Gastrocnemius medialis (tissue), 4 donors: ENCODE measurements at regions not wholly inside any gene's neighbourhood (a gene's known extent, or its start where the extent isn't known, plus 50 kb on each side); places are given as distances from the start of the nearest gene placed in this dataset.

Experiments used
- ATAC-seq, 2 donors: fragments of 150-250 bp; one replicate each; pipeline ENCODE4 v1.9.1; 2016
- DNase-seq, 2 donors: peaks; one replicate each; pipeline ENCODE4 v3.0.0-alpha.2; 2019
- H3K27ac ChIP-seq, 4 donors: fragments of 200-600 bp; sonication (generic); 1 replicate in 1 of 4; 2 replicates in 3 of 4; pipeline ENCODE4 v1.5.1; 2016 to 2018; ENCODE audit warnings: mild to moderate bottlenecking in 2 of 4, moderate library complexity in 1 of 4
- H3K27me3 ChIP-seq, 3 donors: fragments of 200-600 bp; sonication (generic) in 2 of 3; 1 replicate in 1 of 3; 2 replicates in 2 of 3; pipeline versions ENCODE4 v1.5.1 to v1.6.0; 2016 to 2019; ENCODE audit warnings: mild to moderate bottlenecking in 1 of 3, moderate library complexity in 1 of 3
- H3K36me3 ChIP-seq, 2 donors: fragments of 200-600 bp; sonication (generic) in 1 of 2; one replicate each; pipeline ENCODE4 v1.5.1; 2017 to 2018
- H3K4me1 ChIP-seq, 2 donors: fragments of 200-600 bp; sonication (generic) in 1 of 2; one replicate each; pipeline ENCODE4 v1.5.1; 2016 to 2017; ENCODE audit warnings: mild to moderate bottlenecking in 2 of 2
- H3K4me3 ChIP-seq, 4 donors: fragments of 200-600 bp; sonication (generic) in 3 of 4; 1 replicate in 1 of 4; 2 replicates in 3 of 4; pipeline ENCODE4 v1.5.1; 2016 to 2019; ENCODE audit warnings: mild to moderate bottlenecking in 2 of 4
- H3K9me3 ChIP-seq, 3 donors: fragments of 200-600 bp; sonication (generic) in 2 of 3; 1 replicate in 1 of 3; 2 replicates in 2 of 3; pipeline ENCODE4 v1.5.1; 2016 to 2019
- POLR2A ChIP-seq, 2 donors: fragments of 450-650 bp; IDR thresholded peaks; one replicate each; pipeline ENCODE4 v1.6.1; 2017; ENCODE audit warnings: antibody characterized with exemption in 2 of 2, mild to moderate bottlenecking in 2 of 2, moderate library complexity in 2 of 2
- in situ Hi-C, 4 donors: fragments of 200-750 bp; cut with MboI; loops; one replicate each; pipeline versions ENCODE4 v1.15.0 to v1.8.0; 2017; ENCODE audit warnings: low sequenced_read_pairs in 4 of 4
- intact Hi-C: fragments of 100-400 bp; cut with DNase I; formaldehyde crosslinking; loops from one replicate; pipeline ENCODE4 v1.15.1; 2023; ENCODE audit warnings: low total_unique reads
- TF ChIP-seq, protein P1 (sequence below), 5 experiments: fragments of 450-650 bp in 3 of 5; fragments of 200-600 bp in 2 of 5; sonication (generic) in 2 of 5; IDR thresholded peaks in 4 of 5; conservative IDR thresholded peaks in 1 of 5; 1 replicate in 4 of 5; 2 replicates in 1 of 5; pipeline ENCODE4 v1.5.1; 2016 to 2019; ENCODE audit warnings: antibody characterized with exemption in 5 of 5, mild to moderate bottlenecking in 3 of 5, moderate library complexity in 3 of 5

DNA sequence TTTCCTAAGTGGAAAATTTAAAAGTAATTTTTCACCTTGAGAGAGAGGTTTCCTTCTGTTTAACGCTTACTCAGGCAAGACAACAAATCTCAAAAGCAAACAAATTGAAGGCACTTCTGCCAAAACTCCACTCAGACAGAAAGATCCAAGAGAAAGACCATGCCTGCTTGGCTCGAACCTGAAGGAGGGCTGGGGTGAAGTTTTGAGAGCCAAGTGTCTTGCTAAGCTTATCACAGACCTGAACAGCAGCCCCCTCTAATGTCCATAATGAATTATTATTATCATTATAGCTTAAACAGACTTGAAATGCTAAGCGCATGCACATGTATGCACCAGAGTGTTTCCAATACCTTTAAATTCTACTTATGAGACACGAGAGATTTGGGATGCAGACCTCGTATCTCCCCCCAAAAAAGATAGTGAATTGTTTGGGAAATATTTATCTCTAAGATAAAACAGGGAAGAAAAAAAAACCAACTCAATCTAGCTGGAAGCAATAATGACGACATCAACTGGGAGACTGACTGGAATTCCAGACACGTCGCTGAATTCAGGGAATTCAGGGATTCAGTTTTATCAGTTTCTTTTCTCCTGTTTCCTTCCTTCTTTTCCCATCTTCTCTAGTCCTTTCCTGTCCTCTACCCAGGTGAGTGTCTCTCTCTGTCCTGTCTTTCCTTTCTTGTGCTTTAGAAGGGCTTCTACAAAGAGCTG, 473.2 kb downstream of the RBFOX1 start:
- in situ Hi-C loops (no loop called here), intact Hi-C loops (no loop called here)
- DNase-seq: no peak
- Histone ChIP-seq H3K27ac (no peak overlapping the region), H3K27me3 (no peaks in the 10 kb centered on the region), H3K9me3 (no peaks in the 10 kb centered on the region), H3K4me3 (no peak overlapping the region), H3K36me3 (no peaks in the 10 kb centered on the region), H3K4me1 (no peaks in the 10 kb centered on the region)
- TF ChIP-seq, protein P1, sequence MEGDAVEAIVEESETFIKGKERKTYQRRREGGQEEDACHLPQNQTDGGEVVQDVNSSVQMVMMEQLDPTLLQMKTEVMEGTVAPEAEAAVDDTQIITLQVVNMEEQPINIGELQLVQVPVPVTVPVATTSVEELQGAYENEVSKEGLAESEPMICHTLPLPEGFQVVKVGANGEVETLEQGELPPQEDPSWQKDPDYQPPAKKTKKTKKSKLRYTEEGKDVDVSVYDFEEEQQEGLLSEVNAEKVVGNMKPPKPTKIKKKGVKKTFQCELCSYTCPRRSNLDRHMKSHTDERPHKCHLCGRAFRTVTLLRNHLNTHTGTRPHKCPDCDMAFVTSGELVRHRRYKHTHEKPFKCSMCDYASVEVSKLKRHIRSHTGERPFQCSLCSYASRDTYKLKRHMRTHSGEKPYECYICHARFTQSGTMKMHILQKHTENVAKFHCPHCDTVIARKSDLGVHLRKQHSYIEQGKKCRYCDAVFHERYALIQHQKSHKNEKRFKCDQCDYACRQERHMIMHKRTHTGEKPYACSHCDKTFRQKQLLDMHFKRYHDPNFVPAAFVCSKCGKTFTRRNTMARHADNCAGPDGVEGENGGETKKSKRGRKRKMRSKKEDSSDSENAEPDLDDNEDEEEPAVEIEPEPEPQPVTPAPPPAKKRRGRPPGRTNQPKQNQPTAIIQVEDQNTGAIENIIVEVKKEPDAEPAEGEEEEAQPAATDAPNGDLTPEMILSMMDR (IDR thresholded peaks at IDR 0.05 in 4 of 5, conservative IDR thresholded peaks at IDR 0.05 in 1 of 5): no peak
- TF ChIP-seq POLR2A (IDR thresholded peaks at IDR 0.05): no peak
- no peak for ATAC-seq

DNA sequence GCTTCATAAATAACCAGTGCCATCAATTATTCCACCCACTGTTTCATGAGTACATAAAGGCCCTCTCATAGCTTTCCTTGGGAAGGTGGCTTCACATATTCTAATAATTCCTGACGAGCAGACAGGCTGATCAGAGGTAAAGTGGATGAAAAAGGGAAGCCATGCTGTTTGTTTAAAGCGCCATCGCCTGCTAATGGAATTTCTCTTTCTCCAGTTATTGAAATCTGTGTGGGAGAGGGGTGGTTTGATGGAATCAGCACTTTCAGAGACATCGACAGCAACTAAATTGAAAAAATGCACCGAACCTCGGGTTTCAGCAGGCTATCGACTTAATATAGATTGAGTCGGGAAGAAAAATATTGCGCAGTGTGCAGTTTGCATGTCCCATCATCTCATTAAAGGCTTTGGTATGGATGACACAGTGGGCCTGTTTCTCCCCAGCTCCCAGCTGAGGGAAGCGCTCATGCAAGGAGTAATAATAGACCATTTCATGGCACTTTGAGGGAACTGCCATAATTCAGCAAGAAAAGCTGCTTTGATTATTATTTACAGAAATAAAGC, 472.1 kb downstream of the RBFOX1 start:
- in situ Hi-C loops (no loop called here), intact Hi-C loops (no loop called here)
- TF ChIP-seq, protein P1 (IDR thresholded peaks at IDR 0.05 in 4 of 5, conservative IDR thresholded peaks at IDR 0.05 in 1 of 5): no peak
- TF ChIP-seq POLR2A (IDR thresholded peaks at IDR 0.05): no peak
- Histone ChIP-seq H3K27me3 (no peaks in the 10 kb centered on the region), H3K36me3 (no peaks in the 10 kb centered on the region), H3K9me3 (no peaks in the 10 kb centered on the region), H3K4me1 (no peaks in the 10 kb centered on the region), H3K27ac (no peak overlapping the region), H3K4me3 (no peak overlapping the region)
- no peak for ATAC-seq
- no peak for DNase-seq

DNA sequence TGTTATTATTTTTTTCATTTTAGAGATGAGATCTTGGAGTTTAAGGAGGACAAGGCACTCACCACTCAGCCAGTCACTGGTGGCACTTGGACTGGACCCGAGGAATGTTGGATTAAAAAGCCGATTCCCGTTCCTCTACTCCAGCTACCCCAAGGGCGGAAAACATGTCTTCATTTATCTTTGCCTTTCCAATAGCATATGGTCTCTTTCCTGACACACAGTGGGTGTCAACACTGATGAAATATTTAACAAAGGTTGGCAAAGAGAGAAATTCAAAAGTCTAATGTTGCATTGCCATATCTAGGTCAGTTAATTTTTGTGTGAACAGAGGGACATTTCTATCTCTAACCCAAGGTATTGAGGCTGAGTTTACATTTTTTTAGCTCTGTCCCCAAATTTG, 459.7 kb downstream of the RBFOX1 start:
- DNase-seq (no peak), ATAC-seq (no peak)
- Histone ChIP-seq H3K36me3 (no peaks in the 10 kb centered on the region), H3K27ac (no peak overlapping the region), H3K4me1 (no peaks in the 10 kb centered on the region), H3K9me3 (no peaks in the 10 kb centered on the region), H3K4me3 (no peak overlapping the region), H3K27me3 (no peaks in the 10 kb centered on the region)
- intact Hi-C loops: no loop called here
- in situ Hi-C loops: no loop called here
- TF ChIP-seq POLR2A (IDR thresholded peaks at IDR 0.05): no peak
- TF ChIP-seq, protein P1 (IDR thresholded peaks at IDR 0.05 in 4 of 5, conservative IDR thresholded peaks at IDR 0.05 in 1 of 5): no peak

DNA sequence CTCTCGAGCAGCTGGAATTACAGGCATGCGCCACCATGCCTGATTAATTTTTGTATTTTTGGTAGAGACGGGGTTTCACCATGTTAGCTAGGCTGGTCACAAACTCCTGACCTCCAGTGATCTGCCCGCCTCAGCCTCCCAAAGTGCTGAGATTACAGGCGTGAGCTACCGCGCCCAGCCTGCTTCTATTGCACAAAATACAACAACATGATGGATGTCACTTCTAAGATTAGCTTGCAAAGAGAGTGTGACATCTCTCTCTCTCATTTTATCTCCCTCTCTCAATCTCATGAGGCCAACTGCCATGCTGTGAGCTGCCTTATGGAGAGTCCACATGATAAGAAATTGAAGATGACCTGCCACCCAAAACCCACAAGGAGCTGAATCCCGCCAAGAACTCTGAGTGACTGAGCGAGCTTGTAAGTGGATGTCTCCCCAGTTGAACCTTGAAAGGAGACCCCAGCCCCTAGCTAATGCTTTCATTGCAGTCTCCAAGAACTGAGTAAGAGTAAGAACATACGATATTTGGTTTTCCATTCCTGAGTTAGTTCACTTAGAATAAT, 458.5 kb downstream of the RBFOX1 start:
- no peaks in the 10 kb centered on the region for H3K36me3 ChIP-seq
- H3K9me3 ChIP-seq: no peaks in the 10 kb centered on the region
- H3K4me3 ChIP-seq: no peak overlapping the region
- intact Hi-C loops (no loop called here), in situ Hi-C loops (no loop called here)
- H3K27ac ChIP-seq: no peak overlapping the region
- DNase-seq (no peak), ATAC-seq (no peak)
- no peak for TF ChIP-seq POLR2A (IDR thresholded peaks at IDR 0.05)
- TF ChIP-seq, protein P1 (IDR thresholded peaks at IDR 0.05 in 4 of 5, conservative IDR thresholded peaks at IDR 0.05 in 1 of 5): no peak
- no peaks in the 10 kb centered on the region for H3K4me1 ChIP-seq
- H3K27me3 ChIP-seq: no peaks in the 10 kb centered on the region
